Heart left ventricle (tissue), 16 donors: ENCODE measurements at regions not wholly inside any gene's neighbourhood (a gene's known extent, or its start where the extent isn't known, plus 50 kb on each side); places are given as distances from the start of the nearest gene placed in this dataset.

Experiments used
- ATAC-seq, 4 donors: fragments of 200-7000 bp; cut with Tn5 transposase; one replicate each; pipeline ENCODE4 v1.9.1; 2020 to 2022; ENCODE audit warnings: moderate library complexity in 4 of 4, mild to moderate bottlenecking in 3 of 4, moderate number of reproducible peaks in 1 of 4
- DNase-seq, 5 donors: peaks; one replicate each; pipeline ENCODE4 v3.0.0-alpha.2; 2020
- H3K27ac ChIP-seq, 12 donors: fragments of 200-600 bp; sonication (generic) in 4 of 12; one replicate each; pipeline versions ENCODE4 v1.5.0 to v1.8.0; 2016 to 2022; ENCODE audit warnings: mild to moderate bottlenecking in 2 of 12
- H3K27me3 ChIP-seq, 9 donors: fragments of 200-600 bp; sonication (generic) in 2 of 9; one replicate each; pipeline versions ENCODE4 v1.5.1 to v1.8.0; 2016 to 2022; ENCODE audit warnings: mild to moderate bottlenecking in 3 of 9
- H3K36me3 ChIP-seq, 9 donors: fragments of 200-600 bp; sonication (generic) in 2 of 9; one replicate each; pipeline versions ENCODE4 v1.5.0 to v1.8.0; 2018 to 2022; ENCODE audit warnings: mild to moderate bottlenecking in 2 of 9
- H3K4me1 ChIP-seq, 12 donors: fragments of 200-600 bp; sonication (generic) in 4 of 12; one replicate each; pipeline versions ENCODE4 v1.5.0 to v1.8.0; 2016 to 2022; ENCODE audit warnings: mild to moderate bottlenecking in 3 of 12
- H3K4me3 ChIP-seq, 12 donors: fragments of 200-600 bp; sonication (generic) in 4 of 12; one replicate each; pipeline versions ENCODE4 v1.5.0 to v1.8.0; 2017 to 2022; ENCODE audit warnings: mild to moderate bottlenecking in 9 of 12, moderate library complexity in 4 of 12
- H3K9me3 ChIP-seq, 12 donors: fragments of 200-600 bp; sonication (generic) in 4 of 12; one replicate each; pipeline versions ENCODE4 v1.5.0 to v1.8.0; 2016 to 2022; ENCODE audit warnings: mild to moderate bottlenecking in 1 of 12
- CTCF ChIP-seq, 12 donors: fragments of 200-600 bp; sonication (generic) in 4 of 12; IDR thresholded peaks; one replicate each; pipeline versions ENCODE4 v1.5.0 to v1.8.0; 2018 to 2022; ENCODE audit warnings: antibody characterized with exemption in 12 of 12, mild to moderate bottlenecking in 5 of 12
- POLR2A ChIP-seq, 2 donors: fragments of 450-650 bp; IDR thresholded peaks; one replicate each; pipeline ENCODE4 v1.6.1; 2017; ENCODE audit warnings: antibody characterized with exemption in 2 of 2, mild to moderate bottlenecking in 2 of 2, moderate library complexity in 2 of 2
- WGBS, 4 donors: extraction: QIAGEN DNeasy Blood & Tissue Kit in 2 of 4; methylation state at CpG; one replicate each; pipeline versions ENCODE4 v1.1.5 to v1.1.7; 2013 to 2018; 5-methylcytosine and 5-hydroxymethylcytosine counted together
- intact Hi-C, 10 donors: fragments of 100-400 bp; cut with DNase I; formaldehyde crosslinking; loops; one replicate each; pipeline versions ENCODE4 v1.11.1 to v1.14.2; 2022
- donor health status: ischemic (EF 13 %, LVEDD 7.1; RV severe dilation, severe dysfunction).
- donor health status: healthy with polysubstance abuse.
- donor health status: DM: no; HTN: yes; CAD: no.
- donor health status: DM: no; HTN: no; CAD: no.
- donor health status: ischemic (EF 25% LVEDD 6.9; RV normal size, moderate dysfunction).
- donor health status: ischemic (EF 25% LVEDD 5.7; RV mildly dilated, moderate dysfunction).
- donor health status: healthy.
- donor health status: DM: yes; HTN: yes; CAD: no.
- donor health status: ischemic (EF 35%, LVEDD 5.7; RV mildly dilated, moderate dysfunction).
- donor health status: nonischemic (EF 11% LVEDD 7.7; RV severe dilation, severe dysfunction).
- donor health status: DM: yes; HTN: yes; CAD: no.
- donor health status: PGD.
- donor health status: ischemic (EF 29% LVEDD 5.4; RV normal size, mild dysfunction).
- donor health status: nonischemic (EF 23%, LVEDD 6.1; RV moderate dilation, normal function).

GRCh38 chr2:123136419-123136818 lies 888.7 kb upstream of the CNTNAP5 start:
- no peak for ATAC-seq
- intact Hi-C loops: no loop called here

GRCh38 chr2:123144082-123144481 lies 881.0 kb upstream of the CNTNAP5 start:
- no peak for ATAC-seq
- H3K27ac ChIP-seq: no peak overlapping the region
- intact Hi-C loops: no loop called here
- 56 to 69% (median 60%) methylated on average over 1 of the region's 1 CpG for WGBS, 4 donors
- peak overlapping the region in 4 of 12 donors; percentile 10 to 48 (median 32) for H3K4me3 ChIP-seq
- no peaks in the 10 kb centered on the region for H3K4me1 ChIP-seq
- TF ChIP-seq CTCF (IDR thresholded peaks at IDR 0.05) (no peak), POLR2A (IDR thresholded peaks at IDR 0.05) (no peak)
- no peaks in the 10 kb centered on the region for H3K27me3 ChIP-seq
- no peaks in the 10 kb centered on the region for H3K36me3 ChIP-seq
- no peak for DNase-seq
- H3K9me3 ChIP-seq: peaks cover 0 to 6% (median 0%) of the 10 kb centered on the region in 12 donors

More at GRCh38 chr2:123136419-123136818, 888.7 kb upstream of the CNTNAP5 start:
- DNase-seq: no peak
- WGBS, 4 donors: 70 to 80% (median 72%) methylated on average over 4 of the region's 4 CpGs
- TF ChIP-seq POLR2A (IDR thresholded peaks at IDR 0.05) (no peak), CTCF (IDR thresholded peaks at IDR 0.05) (no peak)
- Histone ChIP-seq H3K9me3 (peaks cover 0 to 12% (median 0%) of the 10 kb centered on the region in 12 donors), H3K36me3 (no peaks in the 10 kb centered on the region), H3K27me3 (no peaks in the 10 kb centered on the region), H3K4me3 (no peak overlapping the region), H3K27ac (no peak overlapping the region), H3K4me1 (no peaks in the 10 kb centered on the region)

- H3K4me3 ChIP-seq: no peak overlapping the region
- no peak for TF ChIP-seq CTCF (IDR thresholded peaks at IDR 0.05)
- no peak for TF ChIP-seq POLR2A (IDR thresholded peaks at IDR 0.05)
- H3K27ac ChIP-seq: no peak overlapping the region
- no peaks in the 10 kb centered on the region for H3K36me3 ChIP-seq
- peaks cover 0 to 3% (median 0%) of the 10 kb centered on the region in 12 donors for H3K9me3 ChIP-seq
- intact Hi-C loops: no loop called here
- DNase-seq (no peak), ATAC-seq (no peak)
- H3K27me3 ChIP-seq: no peaks in the 10 kb centered on the region
- WGBS, 4 donors: 62 to 71% (median 67%) methylated on average over 1 of the region's 1 CpG
- no peaks in the 10 kb centered on the region for H3K4me1 ChIP-seq
These were observed 872.0 kb upstream of the CNTNAP5 start for GRCh38 chr2:123153041-123153440.

- no peak overlapping the region for H3K4me3 ChIP-seq
- intact Hi-C loops: no loop called here
- H3K36me3 ChIP-seq: no peaks in the 10 kb centered on the region
- H3K4me1 ChIP-seq: no peaks in the 10 kb centered on the region
- no peaks in the 10 kb centered on the region for H3K27me3 ChIP-seq
- H3K27ac ChIP-seq: no peak overlapping the region
- TF ChIP-seq POLR2A (IDR thresholded peaks at IDR 0.05) (no peak), CTCF (IDR thresholded peaks at IDR 0.05) (no peak)
- peaks cover 0 to 3% (median 0%) of the 10 kb centered on the region in 12 donors for H3K9me3 ChIP-seq
- ATAC-seq (no peak), DNase-seq (no peak)
These were observed 870.9 kb upstream of the CNTNAP5 start for GRCh38 chr2:123154195-123154594.
